ENCODE measurements at regions not wholly inside any gene's neighbourhood (a gene's known extent, or its start where the extent isn't known, plus 50 kb on each side); places are given as distances from the start of the nearest gene placed in this dataset.

- DNase-seq: no peak
Measured at GRCh38 chr11:79600711-79601110, 159.9 kb upstream of the TENM4 start.

- DNase-seq: no peak
Measured at GRCh38 chr11:79594834-79595233, 154.0 kb upstream of the TENM4 start.

- no peak for DNase-seq
Measured at GRCh38 chr11:79592824-79593223, 152.0 kb upstream of the TENM4 start.

- no peak for DNase-seq
Measured at GRCh38 chr11:79592406-79592805, 151.6 kb upstream of the TENM4 start.

GRCh38 chr11:79582434-79582833 lies 141.6 kb upstream of the TENM4 start:
- no peak for DNase-seq

GRCh38 chr11:79579063-79579462 lies 138.2 kb upstream of the TENM4 start:
- DNase-seq: no peak

- DNase-seq: no peak
Measured at GRCh38 chr11:79578116-79578515, 137.3 kb upstream of the TENM4 start.

GRCh38 chr11:79575701-79576100 lies 134.9 kb upstream of the TENM4 start:
- no peak for DNase-seq

- DNase-seq: peak in 1 of 2 donors; percentile 29
Measured at GRCh38 chr11:79570104-79570503, 129.3 kb upstream of the TENM4 start.

- no peak for DNase-seq
Measured at GRCh38 chr11:79564288-79564925, 123.6 kb upstream of the TENM4 start.

- no peak for DNase-seq
Measured at GRCh38 chr11:79561496-79561895, 120.7 kb upstream of the TENM4 start.

GRCh38 chr11:79550809-79551208 lies 110.0 kb upstream of the TENM4 start:
- no peak for DNase-seq

- no peak for DNase-seq
Measured at GRCh38 chr11:79547256-79547655, 106.4 kb upstream of the TENM4 start.

- DNase-seq: no peak
Measured at GRCh38 chr11:79546351-79546750, 105.5 kb upstream of the TENM4 start.

- no peak for DNase-seq
Measured at GRCh38 chr11:79544361-79544760, 103.5 kb upstream of the TENM4 start.

GRCh38 chr11:79543101-79543500 lies 102.3 kb upstream of the TENM4 start:
- no peak for DNase-seq

GRCh38 chr11:79541466-79541865 lies 100.6 kb upstream of the TENM4 start:
- DNase-seq: no peak

- no peak for DNase-seq
Measured at GRCh38 chr11:79538775-79539174, 97.9 kb upstream of the TENM4 start.

- DNase-seq: no peak
Measured at GRCh38 chr11:79536155-79536917, 95.5 kb upstream of the TENM4 start.

- DNase-seq: no peak
Measured at GRCh38 chr11:79535606-79536005, 94.8 kb upstream of the TENM4 start.

GRCh38 chr11:79525257-79525656 lies 84.4 kb upstream of the TENM4 start:
- DNase-seq: no peak

GRCh38 chr11:79522626-79523025 lies 81.8 kb upstream of the TENM4 start:
- DNase-seq: no peak

GRCh38 chr11:79520086-79520485 lies 79.3 kb upstream of the TENM4 start:
- no peak for DNase-seq

GRCh38 chr11:79515781-79516180 lies 75.0 kb upstream of the TENM4 start:
- no peak for DNase-seq

- DNase-seq: no peak
Measured at GRCh38 chr11:79514695-79515094, 73.9 kb upstream of the TENM4 start.

All from inflammatory macrophage (primary cell).